ENCODE measurements at regions not wholly inside any gene's neighbourhood (a gene's known extent, or its start where the extent isn't known, plus 50 kb on each side); places are given as distances from the start of the nearest gene placed in this dataset.

DNA sequence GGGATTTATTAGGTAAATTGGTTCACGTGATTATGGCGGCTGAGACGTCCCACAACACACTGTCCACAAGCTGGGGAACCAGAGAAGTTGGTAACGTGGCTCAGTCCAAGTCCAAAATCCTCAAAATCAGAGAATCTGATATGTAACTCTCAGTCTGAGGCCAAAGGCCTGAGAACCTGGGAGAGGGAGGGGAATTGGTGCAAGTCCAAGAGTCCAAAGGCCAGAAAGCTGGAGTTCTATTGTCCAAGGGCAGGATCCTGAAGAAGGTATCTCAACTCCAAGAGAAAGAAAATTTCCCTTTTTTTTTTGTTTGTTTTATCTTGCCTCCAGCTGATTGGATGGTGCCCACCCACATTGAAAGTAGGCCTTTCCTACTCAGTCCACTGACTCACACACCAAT is 83.8 kb downstream of the PRDM9 start:
- Histone ChIP-seq H3K27me3 (ENCODE audit: control insufficient read depth in 1 of 2, insufficient read depth in 2 of 2, low read length in 2 of 2) (no peaks in the 10 kb centered on the region), H3K4me3 (replicated peaks in 1 of 3; ENCODE audit: insufficient read depth in 1 of 3, low read depth in 2 of 3, low read length in 3 of 3) (no peak overlapping the region), H3K4me1 (ENCODE audit: insufficient read depth, low read length) (no peaks in the 10 kb centered on the region), H3K9ac (ENCODE audit: insufficient read depth, low read depth, low read length) (no peak overlapping the region), H4K20me1 (ENCODE audit: insufficient read depth, low read length) (no peaks in the 10 kb centered on the region), H3K36me3 (replicated peaks in 1 of 2; ENCODE audit: control insufficient read depth in 1 of 2, insufficient read depth in 2 of 2, low read length in 2 of 2) (no peaks in the 10 kb centered on the region), H3K79me2 (ENCODE audit: insufficient read depth, low read length) (no peaks in the 10 kb centered on the region), H3K27ac (ENCODE audit: extremely low read length, insufficient read depth, low read length) (no peak overlapping the region), H3K4me2 (ENCODE audit: low read depth, low read length) (no peak overlapping the region), H2AFZ (ENCODE audit: low read length) (no peak overlapping the region), H3K9me3 (ENCODE audit: low read length) (no peaks in the 10 kb centered on the region)
- BruUV-seq (replicated peaks) = no TSS peak
- CTCF ChIA-PET (ENCODE audit: low intra/inter-chr PET ratio, low total read pairs) = no interaction called here
- POLR2A ChIA-PET = no interaction called here
- WGBS (ENCODE audit: low lambda C conversion rate) = 0% methylated on average over 4 of the region's 4 CpGs
- ATAC-seq = no peak
- intact Hi-C loops (cut with micrococcal nuclease; ENCODE audit: unreplicated experiment) = no loop called here
- no peak for DNase-seq (ENCODE audit: low spot score)
- in situ Hi-C loops (cut with HindIII; ENCODE audit: extremely low pct_ligation_motif_present, low pct_unique_long_range_greater_than_20kb) = no loop called here
- FAIRE-seq = no peak
- TF ChIP-seq ZNF615 (CRISPR knock-in tag; IDR thresholded peaks at IDR 0.05; ENCODE audit: borderline replicate concordance) (no peak), SNAPC2 (CRISPR knock-in tag; IDR thresholded peaks at IDR 0.05) (no peak), SCMH1 (CRISPR knock-in tag; IDR thresholded peaks at IDR 0.05; ENCODE audit: borderline replicate concordance) (no peak), ZFP62 (CRISPR knock-in tag; IDR thresholded peaks at IDR 0.05) (no peak), ZFY (CRISPR knock-in tag; IDR thresholded peaks at IDR 0.05) (no peak), HDAC6 (IDR thresholded peaks at IDR 0.05; ENCODE audit: low read depth, low read length) (no peak), RXRA (CRISPR knock-in tag; IDR thresholded peaks at IDR 0.05) (no peak), ZFP36 (IDR thresholded peaks at IDR 0.05; ENCODE audit: borderline replicate concordance, low read depth, low read length, partially characterized antibody) (no peak), ZNF431 (CRISPR knock-in tag; IDR thresholded peaks at IDR 0.05; ENCODE audit: borderline replicate concordance, low read depth) (no peak), MBNL3 (CRISPR knock-in tag; conservative IDR thresholded peaks at IDR 0.05) (no peak), ZNF547 (CRISPR knock-in tag; IDR thresholded peaks at IDR 0.05) (no peak), SMARCE1 (IDR thresholded peaks at IDR 0.05; ENCODE audit: borderline replicate concordance) (no peak)
- TF ChIP-seq, protein P1, sequence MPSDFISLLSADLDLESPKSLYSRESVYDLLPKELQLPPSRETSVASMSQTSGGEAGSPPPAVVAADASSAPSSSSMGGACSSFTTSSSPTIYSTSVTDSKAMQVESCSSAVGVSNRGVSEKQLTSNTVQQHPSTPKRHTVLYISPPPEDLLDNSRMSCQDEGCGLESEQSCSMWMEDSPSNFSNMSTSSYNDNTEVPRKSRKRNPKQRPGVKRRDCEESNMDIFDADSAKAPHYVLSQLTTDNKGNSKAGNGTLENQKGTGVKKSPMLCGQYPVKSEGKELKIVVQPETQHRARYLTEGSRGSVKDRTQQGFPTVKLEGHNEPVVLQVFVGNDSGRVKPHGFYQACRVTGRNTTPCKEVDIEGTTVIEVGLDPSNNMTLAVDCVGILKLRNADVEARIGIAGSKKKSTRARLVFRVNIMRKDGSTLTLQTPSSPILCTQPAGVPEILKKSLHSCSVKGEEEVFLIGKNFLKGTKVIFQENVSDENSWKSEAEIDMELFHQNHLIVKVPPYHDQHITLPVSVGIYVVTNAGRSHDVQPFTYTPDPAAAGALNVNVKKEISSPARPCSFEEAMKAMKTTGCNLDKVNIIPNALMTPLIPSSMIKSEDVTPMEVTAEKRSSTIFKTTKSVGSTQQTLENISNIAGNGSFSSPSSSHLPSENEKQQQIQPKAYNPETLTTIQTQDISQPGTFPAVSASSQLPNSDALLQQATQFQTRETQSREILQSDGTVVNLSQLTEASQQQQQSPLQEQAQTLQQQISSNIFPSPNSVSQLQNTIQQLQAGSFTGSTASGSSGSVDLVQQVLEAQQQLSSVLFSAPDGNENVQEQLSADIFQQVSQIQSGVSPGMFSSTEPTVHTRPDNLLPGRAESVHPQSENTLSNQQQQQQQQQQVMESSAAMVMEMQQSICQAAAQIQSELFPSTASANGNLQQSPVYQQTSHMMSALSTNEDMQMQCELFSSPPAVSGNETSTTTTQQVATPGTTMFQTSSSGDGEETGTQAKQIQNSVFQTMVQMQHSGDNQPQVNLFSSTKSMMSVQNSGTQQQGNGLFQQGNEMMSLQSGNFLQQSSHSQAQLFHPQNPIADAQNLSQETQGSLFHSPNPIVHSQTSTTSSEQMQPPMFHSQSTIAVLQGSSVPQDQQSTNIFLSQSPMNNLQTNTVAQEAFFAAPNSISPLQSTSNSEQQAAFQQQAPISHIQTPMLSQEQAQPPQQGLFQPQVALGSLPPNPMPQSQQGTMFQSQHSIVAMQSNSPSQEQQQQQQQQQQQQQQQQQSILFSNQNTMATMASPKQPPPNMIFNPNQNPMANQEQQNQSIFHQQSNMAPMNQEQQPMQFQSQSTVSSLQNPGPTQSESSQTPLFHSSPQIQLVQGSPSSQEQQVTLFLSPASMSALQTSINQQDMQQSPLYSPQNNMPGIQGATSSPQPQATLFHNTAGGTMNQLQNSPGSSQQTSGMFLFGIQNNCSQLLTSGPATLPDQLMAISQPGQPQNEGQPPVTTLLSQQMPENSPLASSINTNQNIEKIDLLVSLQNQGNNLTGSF (CRISPR knock-in tag; IDR thresholded peaks at IDR 0.05) = no peak
- TF ChIP-seq, protein P2, sequence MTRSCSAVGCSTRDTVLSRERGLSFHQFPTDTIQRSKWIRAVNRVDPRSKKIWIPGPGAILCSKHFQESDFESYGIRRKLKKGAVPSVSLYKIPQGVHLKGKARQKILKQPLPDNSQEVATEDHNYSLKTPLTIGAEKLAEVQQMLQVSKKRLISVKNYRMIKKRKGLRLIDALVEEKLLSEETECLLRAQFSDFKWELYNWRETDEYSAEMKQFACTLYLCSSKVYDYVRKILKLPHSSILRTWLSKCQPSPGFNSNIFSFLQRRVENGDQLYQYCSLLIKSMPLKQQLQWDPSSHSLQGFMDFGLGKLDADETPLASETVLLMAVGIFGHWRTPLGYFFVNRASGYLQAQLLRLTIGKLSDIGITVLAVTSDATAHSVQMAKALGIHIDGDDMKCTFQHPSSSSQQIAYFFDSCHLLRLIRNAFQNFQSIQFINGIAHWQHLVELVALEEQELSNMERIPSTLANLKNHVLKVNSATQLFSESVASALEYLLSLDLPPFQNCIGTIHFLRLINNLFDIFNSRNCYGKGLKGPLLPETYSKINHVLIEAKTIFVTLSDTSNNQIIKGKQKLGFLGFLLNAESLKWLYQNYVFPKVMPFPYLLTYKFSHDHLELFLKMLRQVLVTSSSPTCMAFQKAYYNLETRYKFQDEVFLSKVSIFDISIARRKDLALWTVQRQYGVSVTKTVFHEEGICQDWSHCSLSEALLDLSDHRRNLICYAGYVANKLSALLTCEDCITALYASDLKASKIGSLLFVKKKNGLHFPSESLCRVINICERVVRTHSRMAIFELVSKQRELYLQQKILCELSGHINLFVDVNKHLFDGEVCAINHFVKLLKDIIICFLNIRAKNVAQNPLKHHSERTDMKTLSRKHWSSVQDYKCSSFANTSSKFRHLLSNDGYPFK (CRISPR knock-in tag; IDR thresholded peaks at IDR 0.05; ENCODE audit: borderline replicate concordance) = no peak
- TF ChIP-seq, protein P3, sequence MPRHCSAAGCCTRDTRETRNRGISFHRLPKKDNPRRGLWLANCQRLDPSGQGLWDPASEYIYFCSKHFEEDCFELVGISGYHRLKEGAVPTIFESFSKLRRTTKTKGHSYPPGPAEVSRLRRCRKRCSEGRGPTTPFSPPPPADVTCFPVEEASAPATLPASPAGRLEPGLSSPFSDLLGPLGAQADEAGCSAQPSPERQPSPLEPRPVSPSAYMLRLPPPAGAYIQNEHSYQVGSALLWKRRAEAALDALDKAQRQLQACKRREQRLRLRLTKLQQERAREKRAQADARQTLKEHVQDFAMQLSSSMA (CRISPR knock-in tag; IDR thresholded peaks at IDR 0.05) = no peak

All from HepG2 (cell line).